H9 (cell line): ENCODE measurements at regions not wholly inside any gene's neighbourhood (a gene's known extent, or its start where the extent isn't known, plus 50 kb on each side); places are given as distances from the start of the nearest gene placed in this dataset.
"Not testable (repeated sequence)": the region's sequence is repeated elsewhere in the genome, so short reads cannot be mapped to it uniquely, and the experiment has no call there.

Experiments used
- DNase-seq: peaks from one replicate; pipeline ENCODE4 v3.0.0-alpha.2; 2017
- H2AFZ ChIP-seq: one replicate; pipeline ENCODE4 v1.6.1; 2013; ENCODE audit warnings: mild to moderate bottlenecking, low read length, control low read depth, moderate library complexity
- H2AK5ac ChIP-seq: 2 replicates; pipeline ENCODE4 v1.6.1; 2013; ENCODE audit warnings: low read length, control low read depth, mixed read lengths; ENCODE audit not compliant: insufficient read length
- H2BK120ac ChIP-seq: one replicate; pipeline ENCODE4 v1.6.1; 2013; ENCODE audit warnings: low read depth, mild to moderate bottlenecking, low read length, control low read depth, inconsistent platforms; ENCODE audit not compliant: poor library complexity, severe bottlenecking
- H2BK12ac ChIP-seq: 2 replicates; pipeline ENCODE4 v1.6.1; 2013; ENCODE audit warnings: low read length, control low read depth, mixed read lengths, low read depth; ENCODE audit not compliant: insufficient read length
- H2BK15ac ChIP-seq: 2 replicates; pipeline ENCODE4 v1.6.1; 2013; ENCODE audit warnings: low read depth, low read length, control low read depth
- H2BK20ac ChIP-seq: one replicate; pipeline ENCODE4 v1.6.1; 2013; ENCODE audit warnings: low read depth, mild to moderate bottlenecking, low read length, control low read depth, inconsistent platforms; ENCODE audit not compliant: poor library complexity, severe bottlenecking
- H2BK5ac ChIP-seq: 2 replicates; pipeline ENCODE4 v1.6.1; 2013; ENCODE audit warnings: low read length, control low read depth, mixed read lengths; ENCODE audit not compliant: insufficient read length
- H3K14ac ChIP-seq: 2 replicates; pipeline ENCODE4 v1.6.1; 2013; ENCODE audit warnings: low read length, control low read depth; ENCODE audit not compliant: insufficient read depth
- H3K18ac ChIP-seq: 2 replicates; pipeline ENCODE4 v1.6.1; 2013; ENCODE audit warnings: low read depth, mild to moderate bottlenecking, mixed read lengths, low read length, control low read depth; ENCODE audit not compliant: insufficient read length
- H3K23ac ChIP-seq: 2 replicates; pipeline ENCODE4 v1.6.1; 2013; ENCODE audit warnings: low read length, control low read depth, mixed read lengths, low read depth; ENCODE audit not compliant: insufficient read length
- H3K23me2 ChIP-seq: 2 replicates; pipeline ENCODE4 v1.6.1; 2013; ENCODE audit warnings: low read depth, mild to moderate bottlenecking, mixed read lengths, low read length, control low read depth; ENCODE audit not compliant: insufficient read length, poor library complexity, severe bottlenecking
- H3K27ac ChIP-seq: 2 replicates; pipeline ENCODE4 v1.5.1; 2013; ENCODE audit warnings: low read length, control low read depth, mixed read lengths, low read depth; ENCODE audit not compliant: insufficient read length
- H3K27me3 ChIP-seq: 2 replicates; pipeline ENCODE4 v1.6.1; 2013; ENCODE audit warnings: low read length, control low read depth, inconsistent platforms; ENCODE audit not compliant: insufficient read depth
- H3K4ac ChIP-seq: 2 replicates; pipeline ENCODE4 v1.6.1; 2013; ENCODE audit warnings: low read depth, mild to moderate bottlenecking, control low read depth, inconsistent platforms, low read length, moderate library complexity
- H3K4me1 ChIP-seq: 2 replicates; pipeline ENCODE4 v1.6.1; 2013; ENCODE audit warnings: low read length, control low read depth, inconsistent platforms; ENCODE audit not compliant: insufficient read depth
- H3K4me2 ChIP-seq: 2 replicates; pipeline ENCODE4 v1.6.1; 2013; ENCODE audit warnings: low read length, control low read depth, mixed read lengths; ENCODE audit not compliant: insufficient read length, insufficient read depth
- H3K56ac ChIP-seq: 2 replicates; pipeline ENCODE4 v1.6.1; 2013; ENCODE audit warnings: low read depth, mild to moderate bottlenecking, mixed read lengths, low read length, control low read depth; ENCODE audit not compliant: insufficient read length
- H3K79me1 ChIP-seq: 2 replicates; pipeline ENCODE4 v1.6.1; 2013; ENCODE audit warnings: low read depth, mild to moderate bottlenecking, moderate library complexity, low read length, control low read depth, inconsistent platforms; ENCODE audit not compliant: insufficient read depth, poor library complexity, severe bottlenecking
- H3K79me2 ChIP-seq: 2 replicates; pipeline ENCODE4 v1.6.1; 2013; ENCODE audit warnings: low read length, control low read depth, inconsistent platforms; ENCODE audit not compliant: insufficient read depth
- H3K9ac ChIP-seq: 2 replicates; pipeline ENCODE4 v1.6.1; 2013; ENCODE audit warnings: low read length, control low read depth, mixed read lengths; ENCODE audit not compliant: insufficient read length; ENCODE audit errors: extremely low read depth
- H3K9me3 ChIP-seq: one replicate; pipeline ENCODE4 v1.6.1; 2013; ENCODE audit warnings: low read depth, low read length, inconsistent platforms; ENCODE audit not compliant: control insufficient read depth
- H3T11ph ChIP-seq: one replicate; pipeline ENCODE4 v1.6.1; 2013; ENCODE audit warnings: mild to moderate bottlenecking, low read length, control low read depth, inconsistent platforms
- H4K20me1 ChIP-seq: one replicate; pipeline ENCODE4 v1.6.1; 2013; ENCODE audit not compliant: control insufficient read depth, insufficient read length, insufficient read depth
- H4K5ac ChIP-seq: 2 replicates; pipeline ENCODE4 v1.6.1; 2013; ENCODE audit warnings: low read depth, mild to moderate bottlenecking, mixed read lengths, low read length, control low read depth; ENCODE audit not compliant: insufficient read length
- H4K8ac ChIP-seq: replicated peaks from 2 replicates; pipeline ENCODE4 v1.6.1; 2013; ENCODE audit warnings: low read length, control low read depth, mixed read lengths, low read depth; ENCODE audit not compliant: insufficient read length
- H4K91ac ChIP-seq: 2 replicates; pipeline ENCODE4 v1.6.1; 2013; ENCODE audit warnings: low read depth, mild to moderate bottlenecking, moderate library complexity, mixed read lengths, low read length, control low read depth; ENCODE audit not compliant: insufficient read length
- H3K27ac Mint-ChIP-seq, 3 experiments: 2 replicates in 2 of 3; 3 replicates in 1 of 3; pipeline ENCODE4 v1.8.0; 2020 to 2021; ENCODE audit warnings: mixed read lengths in 3 of 3, mild to moderate bottlenecking in 1 of 3, moderate library complexity in 1 of 3
- H3K27me3 Mint-ChIP-seq: 2 replicates; pipeline ENCODE4 v1.8.0; 2021; ENCODE audit warnings: low read depth, mild to moderate bottlenecking, moderate library complexity, mixed read lengths
- H3K36me3 Mint-ChIP-seq, 3 experiments: 2 replicates in 2 of 3; 3 replicates in 1 of 3; pipeline ENCODE4 v1.8.0; 2020 to 2021; ENCODE audit warnings: low read depth in 3 of 3, mixed read lengths in 3 of 3; ENCODE audit not compliant: insufficient read depth in 1 of 3
- H3K4me1 Mint-ChIP-seq, 2 experiments: 2 replicates each; pipeline ENCODE4 v1.8.0; 2020; ENCODE audit warnings: mixed read lengths in 2 of 2
- H3K4me3 Mint-ChIP-seq, 2 experiments: 2 replicates in 1 of 2; 3 replicates in 1 of 2; pipeline ENCODE4 v1.8.0; 2020 to 2021; ENCODE audit warnings: mild to moderate bottlenecking in 2 of 2, mixed read lengths in 2 of 2, moderate library complexity in 1 of 2
- H3K9me3 Mint-ChIP-seq, 2 experiments: 2 replicates in 1 of 2; 3 replicates in 1 of 2; pipeline ENCODE4 v1.8.0; 2020; ENCODE audit warnings: mild to moderate bottlenecking in 2 of 2, mixed read lengths in 2 of 2, moderate library complexity in 1 of 2
- whole genome bisulfite sequencing: extraction: QIAGEN DNeasy Blood & Tissue Kit; methylation state at CpG from one replicate; pipeline ENCODE4 v1.1.7; 2013; ENCODE audit warnings: missing lambda C conversion rate, low lambda C conversion rate, mixed read lengths; ENCODE audit not compliant: insufficient read length; ENCODE audit errors: extremely low coverage; 5-methylcytosine and 5-hydroxymethylcytosine counted together

DNA sequence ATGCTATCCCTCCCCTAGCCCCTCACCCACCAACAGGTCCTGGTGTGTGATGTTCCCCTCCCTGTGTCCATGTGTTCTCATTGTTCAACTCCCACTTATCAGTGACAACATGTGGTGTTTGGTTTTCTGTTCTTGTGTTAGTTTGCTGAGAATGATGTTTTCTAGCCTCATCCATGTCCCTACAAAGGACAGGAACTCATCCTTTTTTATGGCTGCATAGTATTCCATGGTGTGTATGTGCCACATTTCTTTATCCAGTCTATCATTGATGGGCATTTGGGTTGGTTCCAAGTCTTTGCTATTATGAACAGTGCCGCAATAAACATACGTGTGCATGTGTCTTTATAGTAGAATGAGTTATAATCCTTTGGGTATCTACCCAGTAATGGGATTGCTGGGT is 120.4 kb upstream of the PODXL start:
- H2BK20ac ChIP-seq, H3K4me3 Mint-ChIP-seq, H3K4me1 Mint-ChIP-seq, H3K27me3 ChIP-seq, H4K8ac ChIP-seq, H2BK5ac ChIP-seq, H4K5ac ChIP-seq, DNase-seq, H2BK12ac ChIP-seq, H3K27ac ChIP-seq, H3K4me1 ChIP-seq, H3K27ac Mint-ChIP-seq, H3K9me3 Mint-ChIP-seq, H3K56ac ChIP-seq, H3K14ac ChIP-seq, H2BK120ac ChIP-seq, H3K4me2 ChIP-seq, H3K9ac ChIP-seq, H4K20me1 ChIP-seq, H2BK15ac ChIP-seq, H3K27me3 Mint-ChIP-seq, H3K79me2 ChIP-seq, H3K36me3 Mint-ChIP-seq, H3K9me3 ChIP-seq, H2AFZ ChIP-seq, H4K91ac ChIP-seq, H3K23me2 ChIP-seq, H3K4ac ChIP-seq, H2AK5ac ChIP-seq, H3K23ac ChIP-seq, H3T11ph ChIP-seq, H3K79me1 ChIP-seq, H3K18ac ChIP-seq: not testable (repeated sequence)
- no CpG with 5 or more reads among the region's 2 CpGs for WGBS
